ENCODE measurements at regions not wholly inside any gene's neighbourhood (a gene's known extent, or its start where the extent isn't known, plus 50 kb on each side); places are given as distances from the start of the nearest gene placed in this dataset.
A peak's percentile ranks its signal among the peaks of the same experiment; 100 is the strongest.

DNA sequence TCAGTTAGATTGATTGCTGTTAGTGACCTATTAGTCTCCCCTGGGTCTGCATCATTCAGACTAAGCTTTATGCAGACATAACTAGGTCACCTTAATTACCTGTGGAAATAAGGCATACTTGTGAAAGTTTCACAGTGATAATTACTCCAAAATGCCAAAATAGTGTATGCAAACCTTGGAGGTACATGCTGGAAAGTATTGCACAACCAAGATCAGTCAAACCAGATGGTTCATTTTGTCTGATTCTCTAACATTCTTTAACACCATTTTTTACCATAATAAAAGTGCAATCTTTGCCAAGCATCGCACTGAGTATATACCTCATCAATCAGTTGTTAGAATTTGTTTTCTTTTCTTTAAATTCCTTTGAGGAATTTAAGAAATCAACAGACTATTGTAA is 186.3 kb upstream of the TMEFF2 start:
- intact Hi-C loops (cut with DNase I), result no loop called here
- ATAC-seq (no peak), DNase-seq (ENCODE audit: missing footprints) (no peak)

DNA sequence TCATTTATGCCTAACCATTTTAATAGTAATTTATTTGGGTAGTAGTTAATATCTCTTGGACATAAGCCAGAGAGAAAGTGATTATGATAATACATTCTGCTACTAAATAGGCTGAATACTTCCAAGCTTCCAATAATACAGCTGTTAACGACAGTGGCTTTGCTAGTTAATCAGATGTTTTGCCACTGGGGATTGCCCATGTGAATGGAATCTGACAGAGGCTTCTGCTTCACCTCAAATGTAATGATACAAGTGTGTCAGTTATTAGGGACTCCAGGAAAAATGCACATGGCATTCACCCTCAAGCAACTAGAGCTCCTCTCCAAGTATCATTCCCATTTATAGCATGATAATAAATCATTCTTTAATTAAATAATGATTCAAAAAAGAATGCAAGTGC is 185.0 kb upstream of the TMEFF2 start:
- no peak for DNase-seq (ENCODE audit: missing footprints)
- intact Hi-C loops (cut with DNase I), result no loop called here
- no peak for ATAC-seq

DNA sequence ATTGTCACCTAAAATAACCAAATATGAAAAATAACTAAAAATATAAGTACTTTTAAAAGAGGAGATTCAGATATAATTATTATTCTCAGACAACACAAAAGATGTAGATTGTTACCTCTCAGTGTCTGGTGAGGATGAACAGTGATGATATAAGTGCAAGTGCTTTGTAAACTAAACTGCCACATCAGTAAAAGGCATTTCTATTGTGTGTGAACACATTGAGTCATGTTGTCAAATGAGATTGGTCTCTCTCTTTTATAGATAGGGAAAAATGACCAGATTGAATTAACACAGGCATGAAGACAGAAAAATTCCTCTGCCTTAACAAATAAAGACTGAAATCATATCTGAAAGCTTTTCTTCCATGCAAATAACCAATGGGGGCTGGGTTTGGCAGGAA is 182.4 kb upstream of the TMEFF2 start:
- no peak for DNase-seq (ENCODE audit: missing footprints)
- intact Hi-C loops (cut with DNase I), result no loop called here
- ATAC-seq, result no peak

GRCh38 chr2:192373754-192374153 is 179.0 kb upstream of the TMEFF2 start:
- intact Hi-C loops (cut with DNase I), result no loop called here
- ATAC-seq, result no peak
- no peak for DNase-seq (ENCODE audit: missing footprints)

GRCh38 chr2:192373221-192373620 is 178.5 kb upstream of the TMEFF2 start:
- intact Hi-C loops (cut with DNase I), result no loop called here

GRCh38 chr2:192369969-192370368 is 175.2 kb upstream of the TMEFF2 start:
- DNase-seq (ENCODE audit: missing footprints) (no peak), ATAC-seq (no peak)
- intact Hi-C loops (cut with DNase I), result no loop called here

More at GRCh38 chr2:192373221-192373620, 178.5 kb upstream of the TMEFF2 start:
- no peak for ATAC-seq
- no peak for DNase-seq (ENCODE audit: missing footprints)

DNA sequence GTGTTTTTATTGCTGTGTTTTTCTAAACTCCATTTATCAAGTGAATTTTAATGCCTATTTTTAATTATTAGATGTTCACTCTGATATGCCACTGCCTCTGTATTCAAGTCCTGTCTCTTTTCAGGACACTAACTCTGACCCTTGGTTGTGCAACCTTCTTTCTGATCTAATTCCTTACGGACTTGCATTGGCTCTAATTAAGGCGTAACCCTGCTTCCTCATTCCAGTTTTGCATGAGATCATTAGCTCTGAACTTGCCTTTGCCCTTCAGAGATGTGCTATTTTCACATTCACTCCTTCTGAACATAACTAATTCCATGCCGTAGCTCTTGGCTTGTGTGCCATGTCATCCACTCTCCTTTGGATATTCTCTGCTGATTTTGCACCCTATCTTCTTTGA is 162.5 kb upstream of the TMEFF2 start:
- intact Hi-C loops (cut with DNase I), result no loop called here
- no peak for ATAC-seq
- DNase-seq (ENCODE audit: missing footprints), result no peak

DNA sequence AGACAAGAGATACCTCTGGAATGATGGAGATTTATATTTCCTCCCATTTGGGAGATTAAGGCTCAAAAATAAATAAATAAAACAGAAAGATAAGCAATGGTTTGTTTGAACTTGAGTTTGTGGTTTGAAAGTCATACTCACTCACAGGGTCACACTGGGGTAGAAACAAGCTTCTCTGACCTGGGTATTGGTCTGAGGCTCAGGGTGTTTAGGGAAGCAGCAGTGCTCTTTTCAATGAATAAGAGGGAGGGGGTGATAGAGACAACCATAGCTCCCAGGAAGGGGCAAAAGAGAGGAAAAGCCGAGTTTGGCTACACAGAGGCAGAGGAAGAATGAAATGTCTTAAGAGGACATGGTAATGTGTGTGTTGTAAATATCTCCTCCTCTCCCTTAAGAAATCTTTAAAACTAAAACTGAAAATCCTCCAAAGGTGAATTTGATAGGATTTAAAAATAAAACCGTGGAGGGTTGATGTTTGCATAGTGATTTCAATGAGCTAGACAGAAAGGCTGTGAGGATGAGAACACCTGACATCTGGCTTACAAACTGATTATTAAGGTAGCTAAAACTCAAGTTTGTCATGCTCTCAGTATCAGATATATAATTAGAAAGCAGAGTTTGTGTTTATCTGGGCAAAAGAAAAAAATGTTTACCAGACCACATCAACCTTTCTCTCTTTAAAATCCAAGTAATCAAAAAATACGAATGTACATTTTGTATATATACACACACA is 159.9 kb upstream of the TMEFF2 start:
- no peak for ATAC-seq

GRCh38 chr2:192347542-192347941 is 152.8 kb upstream of the TMEFF2 start:
- intact Hi-C loops (cut with DNase I), result no loop called here
- DNase-seq (ENCODE audit: missing footprints), result no peak
- ATAC-seq, result no peak

More for the DNA sequence above, 159.9 kb upstream of the TMEFF2 start:
- DNase-seq (ENCODE audit: missing footprints), result no peak
- intact Hi-C loops (cut with DNase I), result no loop called here

DNA sequence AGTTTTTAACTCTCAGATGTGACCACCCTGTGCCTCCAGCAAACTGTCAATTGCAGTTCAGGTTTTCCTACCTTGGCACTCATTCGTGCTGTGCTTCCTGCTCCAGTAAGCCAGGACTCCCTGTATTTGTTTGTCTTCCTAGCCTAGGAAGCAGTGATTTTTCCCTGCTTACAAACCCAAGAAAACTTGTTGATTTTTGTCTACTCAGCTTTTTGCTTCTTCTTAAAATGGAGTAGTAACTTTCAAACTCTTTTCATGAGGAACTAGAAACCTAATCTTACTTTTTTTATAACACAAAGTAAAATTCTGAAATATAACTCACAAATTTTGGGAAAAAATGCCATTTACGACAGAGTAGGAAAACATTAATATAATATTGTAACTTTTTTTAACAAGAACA is 150.6 kb upstream of the TMEFF2 start:
- intact Hi-C loops (cut with DNase I), result no loop called here
- ATAC-seq (no peak), DNase-seq (ENCODE audit: missing footprints) (no peak)

GRCh38 chr2:192333642-192334041 is 138.9 kb upstream of the TMEFF2 start:
- ATAC-seq, result no peak
- DNase-seq (ENCODE audit: missing footprints), result no peak
- intact Hi-C loops (cut with DNase I), result no loop called here

GRCh38 chr2:192328297-192328696 is 133.6 kb upstream of the TMEFF2 start:
- DNase-seq (ENCODE audit: missing footprints) (no peak), ATAC-seq (no peak)
- intact Hi-C loops (cut with DNase I), result no loop called here

GRCh38 chr2:192327576-192327975 is 132.8 kb upstream of the TMEFF2 start:
- intact Hi-C loops (cut with DNase I), result no loop called here
- DNase-seq (ENCODE audit: missing footprints), result no peak
- ATAC-seq, result no peak

DNA sequence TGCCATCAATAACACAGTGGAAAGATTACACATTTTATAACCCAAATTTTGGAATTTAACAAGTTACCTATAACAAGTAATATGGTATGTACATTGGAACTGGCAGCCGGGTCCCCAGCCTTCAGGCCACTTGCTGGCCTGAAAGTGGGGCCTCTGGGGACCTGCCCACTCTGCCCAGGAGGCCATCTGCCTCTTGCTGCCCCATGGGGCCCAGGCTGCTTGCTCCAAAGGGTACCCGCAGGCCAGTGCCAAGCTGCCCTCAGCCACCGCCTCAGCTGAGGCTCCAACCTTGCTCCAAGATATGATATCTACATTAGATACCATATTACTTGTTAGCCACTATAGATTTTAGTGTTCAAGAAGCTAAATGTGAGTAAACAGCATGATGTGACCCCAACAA is 120.8 kb upstream of the TMEFF2 start:
- DNase-seq (ENCODE audit: missing footprints) (peak; percentile 16), ATAC-seq (no peak)
- intact Hi-C loops (cut with DNase I), result no loop called here

- no peak for ATAC-seq
- intact Hi-C loops (cut with DNase I), result no loop called here
- DNase-seq (ENCODE audit: missing footprints), result peak; percentile 62
Measured at GRCh38 chr2:192314800-192315481, 120.2 kb upstream of the TMEFF2 start.

DNA sequence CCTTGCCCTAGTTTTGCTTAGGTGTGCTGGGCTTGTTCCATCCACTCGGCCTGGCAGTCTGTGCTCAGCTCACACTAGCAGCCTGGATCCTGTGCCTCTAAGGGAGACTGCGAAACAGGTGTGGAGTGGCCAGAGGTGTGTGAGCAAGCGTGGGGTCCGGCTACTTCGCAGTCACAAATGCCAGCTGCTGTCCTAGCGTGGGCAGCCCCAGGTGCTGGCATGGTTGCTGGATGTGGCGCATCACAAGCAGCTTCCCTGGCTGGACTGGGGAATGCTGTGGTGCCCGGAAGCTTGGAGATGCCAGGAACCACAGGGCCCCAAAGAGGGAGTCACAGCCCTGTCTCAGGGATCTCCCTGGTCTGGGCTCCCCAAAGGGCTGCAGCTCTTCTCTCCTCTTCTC is 119.0 kb upstream of the TMEFF2 start:
- intact Hi-C loops (cut with DNase I), result no loop called here
- peak; percentile 22 for DNase-seq (ENCODE audit: missing footprints)
- no peak for ATAC-seq

DNA sequence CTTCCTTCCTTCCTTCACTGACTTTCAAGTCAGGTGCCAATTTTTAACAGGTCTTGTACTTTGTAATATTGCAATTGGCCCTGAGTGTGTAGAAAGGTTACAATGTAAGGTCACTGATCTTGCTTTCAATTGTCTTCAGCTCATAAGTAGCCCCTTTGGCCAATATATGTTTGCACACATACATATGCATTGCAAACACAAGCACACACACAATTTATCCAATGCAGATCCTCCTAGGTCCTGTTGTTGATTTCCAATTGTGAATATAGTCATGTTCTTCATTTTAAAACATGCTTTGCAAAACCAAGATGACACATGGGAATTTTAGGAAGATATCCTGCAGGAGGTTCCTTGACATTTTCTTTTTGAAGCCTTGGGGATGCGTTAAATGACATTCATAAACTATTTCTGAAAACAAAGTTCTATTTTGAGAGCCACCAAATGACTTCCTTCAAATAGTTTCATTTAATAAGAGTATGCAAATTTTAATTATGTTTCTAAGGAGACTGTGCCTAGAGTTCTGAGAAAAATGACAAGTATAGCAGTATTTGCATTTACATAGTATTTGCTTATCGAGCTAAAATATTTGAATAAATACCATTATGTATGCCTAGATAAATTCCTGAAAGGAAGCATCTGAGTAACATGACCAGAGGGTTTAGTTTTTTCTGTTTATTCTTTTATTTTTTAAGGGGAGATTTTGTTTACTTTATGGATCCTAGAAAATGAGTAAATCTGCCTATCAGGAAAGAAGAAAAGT is 117.1 kb upstream of the TMEFF2 start:
- intact Hi-C loops (cut with DNase I), result no loop called here
- DNase-seq (ENCODE audit: missing footprints), result no peak
- no peak for ATAC-seq

DNA sequence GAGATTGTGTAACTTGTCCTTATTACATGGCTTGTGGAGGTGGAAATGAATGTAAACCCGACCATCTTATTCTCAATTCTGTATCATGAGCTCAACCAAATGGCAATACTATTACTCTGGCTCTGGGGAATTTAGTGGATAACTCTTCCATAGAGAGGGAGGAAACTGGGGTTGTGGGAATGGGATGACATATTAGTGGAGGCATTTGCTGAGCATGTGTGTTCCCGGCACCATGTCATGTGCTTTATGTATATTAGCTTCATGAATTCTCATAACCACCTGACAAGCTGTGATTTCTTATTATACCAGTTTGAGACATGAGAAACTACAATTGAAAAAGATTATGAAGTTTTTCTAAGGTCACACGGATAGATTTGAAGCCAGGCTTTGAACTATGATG is 112.8 kb upstream of the TMEFF2 start:
- intact Hi-C loops (cut with DNase I), result no loop called here
- no peak for ATAC-seq
- no peak for DNase-seq (ENCODE audit: missing footprints)

- ATAC-seq (no peak), DNase-seq (ENCODE audit: missing footprints) (peak; percentile 7)
- intact Hi-C loops (cut with DNase I), result no loop called here
Measured at GRCh38 chr2:192298664-192299063, 103.9 kb upstream of the TMEFF2 start.

DNA sequence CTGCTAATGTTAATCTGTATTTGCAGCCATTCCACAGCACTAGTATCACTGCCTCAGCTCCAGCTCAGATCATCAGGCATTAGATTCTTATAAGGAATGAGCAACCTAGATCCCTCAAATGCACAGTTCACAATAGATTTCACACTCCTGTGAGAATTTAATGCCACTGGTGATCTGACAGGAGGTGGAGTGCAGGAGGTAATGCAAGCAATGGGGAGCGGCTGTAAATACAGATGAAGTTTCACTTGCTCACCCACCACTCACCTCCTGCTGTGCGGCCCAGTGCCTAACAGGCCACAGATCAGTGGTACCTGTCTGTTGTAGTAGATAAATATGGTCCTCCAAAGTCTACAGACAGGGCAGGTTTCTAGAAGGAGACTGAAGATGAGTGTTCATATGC is 97.7 kb upstream of the TMEFF2 start:
- DNase-seq (ENCODE audit: missing footprints) (no peak), ATAC-seq (no peak)
- intact Hi-C loops (cut with DNase I), result no loop called here

All from Right ventricle myocardium inferior (tissue), 1 donor.